H1 (cell line): ENCODE measurements at regions not wholly inside any gene's neighbourhood (a gene's known extent, or its start where the extent isn't known, plus 50 kb on each side); places are given as distances from the start of the nearest gene placed in this dataset.

Source experiments
- CTCF ChIA-PET: fragments of 300-600 bp; sonication (Branson Sonifier 250); formaldehyde crosslinking; loops from one replicate; lab custom pipeline; 2021; ENCODE audit not compliant: partially characterized antibody; lab: Charles Lee
- POLR2A ChIA-PET: fragments of 300-600 bp; sonication (Branson Sonifier 250); formaldehyde crosslinking; loops from one replicate; lab custom pipeline; 2021; ENCODE audit warnings: inconsistent platforms; ENCODE audit not compliant: partially characterized antibody; lab: Charles Lee
- DNase-seq, 2 experiments: peaks; one replicate each; pipeline versions ENCODE4 v3.0.0 to v3.0.0-alpha.2; 2010 to 2022; ENCODE audit warnings: low spot score in 2 of 2, low read depth in 1 of 2, mixed read lengths in 1 of 2
- FAIRE-seq: peaks from 2 replicates; lab custom pipeline; 2011; peaks lifted over from hg19 to GRCh38; lab: Jason Lieb, UNC
- H2AFZ ChIP-seq: 2 replicates; pipeline ENCODE4 v1.8.1; 2012; ENCODE audit warnings: low read length, inconsistent platforms
- H2AK5ac ChIP-seq: 2 replicates; pipeline ENCODE4 v1.6.1; 2013; ENCODE audit warnings: low read depth, low read length
- H2BK120ac ChIP-seq: replicated peaks from 2 replicates; pipeline ENCODE3; 2013; ENCODE audit warnings: low read depth, low read length, inconsistent platforms
- H2BK12ac ChIP-seq: 2 replicates; pipeline ENCODE4 v1.6.1; 2013; ENCODE audit warnings: low read depth, low read length
- H2BK15ac ChIP-seq: 2 replicates; pipeline ENCODE4 v1.6.1; 2013; ENCODE audit warnings: low read length
- H2BK20ac ChIP-seq: 2 replicates; pipeline ENCODE4 v1.6.1; 2013; ENCODE audit warnings: low read length
- H2BK5ac ChIP-seq: 2 replicates; pipeline ENCODE4 v1.6.1; 2013; ENCODE audit warnings: low read depth, low read length
- H3K14ac ChIP-seq: 2 replicates; pipeline ENCODE4 v1.6.1; 2013; ENCODE audit warnings: inconsistent platforms; ENCODE audit not compliant: insufficient read length
- H3K18ac ChIP-seq: 2 replicates; pipeline ENCODE4 v1.6.1; 2013; ENCODE audit warnings: low read length; ENCODE audit errors: extremely low read depth
- H3K23ac ChIP-seq: 2 replicates; pipeline ENCODE4 v1.6.1; 2013; ENCODE audit warnings: inconsistent platforms; ENCODE audit not compliant: insufficient read length
- H3K23me2 ChIP-seq: 2 replicates; pipeline ENCODE4 v1.6.1; 2013; ENCODE audit warnings: low read depth, low read length
- H3K27ac ChIP-seq: 2 replicates; pipeline ENCODE4 v1.6.1; 2011; ENCODE audit warnings: low read depth, low read length, inconsistent platforms
- H3K27me3 ChIP-seq, 4 experiments: replicated peaks in 1 of 4; 1 replicate in 1 of 4; 2 replicates in 3 of 4; pipeline versions ENCODE4 v1.6.1 to v1.8.1; 2011 to 2013; ENCODE audit warnings: low read length in 3 of 4, mild to moderate bottlenecking in 3 of 4, inconsistent platforms in 2 of 4, mixed read lengths in 2 of 4, moderate library complexity in 1 of 4; ENCODE audit not compliant: control insufficient read depth in 3 of 4, insufficient read depth in 3 of 4; ENCODE audit errors: extremely low read depth in 1 of 4
- H3K36me3 ChIP-seq, 4 experiments: 2 replicates each; pipeline versions ENCODE4 v1.6.1 to v1.8.1; 2011 to 2013; ENCODE audit warnings: mild to moderate bottlenecking in 4 of 4, low read length in 3 of 4, moderate library complexity in 2 of 4, control low read depth in 1 of 4, inconsistent platforms in 1 of 4; ENCODE audit not compliant: insufficient read depth in 4 of 4, control insufficient read depth in 2 of 4
- H3K4ac ChIP-seq: replicated peaks from 2 replicates; pipeline ENCODE3; 2013; ENCODE audit warnings: low read length, low read depth, mixed read lengths, inconsistent platforms; ENCODE audit not compliant: insufficient read length
- H3K4me1 ChIP-seq, 4 experiments: replicated peaks in 1 of 4; 1 replicate in 1 of 4; 2 replicates in 3 of 4; pipeline versions ENCODE4 v1.6.1 to v1.8.1; 2011 to 2013; ENCODE audit warnings: low read length in 3 of 4, inconsistent platforms in 2 of 4, mixed read lengths in 1 of 4; ENCODE audit not compliant: insufficient read depth in 4 of 4, control insufficient read depth in 3 of 4
- H3K4me2 ChIP-seq, 2 experiments: 2 replicates each; pipeline versions ENCODE4 v1.6.1 to v1.8.1; 2011 to 2013; ENCODE audit warnings: low read depth in 2 of 2, low read length in 2 of 2, control low read depth in 1 of 2, inconsistent platforms in 1 of 2, mild to moderate bottlenecking in 1 of 2; ENCODE audit not compliant: insufficient read depth in 1 of 2
- H3K4me3 ChIP-seq, 4 experiments: fragments of 200-600, 300-600 bp in 1 of 4; sonication (generic), shearing (Covaris generic), sonication (Bioruptor Twin) in 1 of 4; 2 replicates each; pipeline versions ENCODE4 v1.5.1 to v1.8.1; 2011 to 2016; ENCODE audit warnings: low read length in 4 of 4, low read depth in 3 of 4, control low read depth in 2 of 4, inconsistent platforms in 2 of 4, mild to moderate bottlenecking in 2 of 4, mixed read lengths in 1 of 4, moderate library complexity in 1 of 4; ENCODE audit not compliant: insufficient read depth in 2 of 4; ENCODE audit errors: extremely low read depth in 1 of 4
- H3K56ac ChIP-seq: replicated peaks from 2 replicates; pipeline ENCODE3; 2013; ENCODE audit warnings: low read depth, mild to moderate bottlenecking, mixed read lengths, low read length, inconsistent platforms; ENCODE audit not compliant: insufficient read length
- H3K79me1 ChIP-seq: 2 replicates; pipeline ENCODE4 v1.6.1; 2013; ENCODE audit warnings: low read depth, low read length, control low read depth
- H3K79me2 ChIP-seq, 2 experiments: 2 replicates each; pipeline versions ENCODE4 v1.6.1 to v1.8.1; 2012 to 2013; ENCODE audit warnings: low read length in 2 of 2, mild to moderate bottlenecking in 2 of 2, inconsistent platforms in 1 of 2; ENCODE audit not compliant: insufficient read depth in 2 of 2, control insufficient read depth in 1 of 2
- H3K9ac ChIP-seq, 4 experiments: replicated peaks in 1 of 4; 1 replicate in 1 of 4; 2 replicates in 3 of 4; pipeline versions ENCODE4 v1.6.1 to v1.8.1; 2011 to 2013; ENCODE audit warnings: low read depth in 3 of 4, low read length in 3 of 4, control low read depth in 2 of 4, mild to moderate bottlenecking in 2 of 4, moderate library complexity in 2 of 4, inconsistent platforms in 1 of 4; ENCODE audit errors: extremely low read depth in 1 of 4
- H3K9me3 ChIP-seq, 2 experiments: 2 replicates each; pipeline versions ENCODE4 v1.6.1 to v1.8.1; 2012 to 2013; ENCODE audit warnings: mild to moderate bottlenecking in 2 of 2, moderate library complexity in 2 of 2, control low read depth in 1 of 2, inconsistent platforms in 1 of 2, low read depth in 1 of 2, low read length in 1 of 2, mixed read lengths in 1 of 2; ENCODE audit not compliant: insufficient read depth in 2 of 2
- H4K20me1 ChIP-seq, 2 experiments: replicated peaks in 1 of 2; 2 replicates each; pipeline versions ENCODE3 to v1.8.1; 2011 to 2013; ENCODE audit warnings: inconsistent platforms in 2 of 2, low read length in 2 of 2, mild to moderate bottlenecking in 1 of 2; ENCODE audit not compliant: insufficient read depth in 2 of 2, control insufficient read depth in 1 of 2
- H4K5ac ChIP-seq: 2 replicates; pipeline ENCODE4 v1.6.1; 2013; ENCODE audit warnings: low read length, low read depth, mixed read lengths, inconsistent platforms; ENCODE audit not compliant: insufficient read length
- H4K8ac ChIP-seq: 2 replicates; pipeline ENCODE4 v1.8.0; 2013; ENCODE audit warnings: mild to moderate bottlenecking, moderate library complexity, low read length, inconsistent platforms; ENCODE audit not compliant: insufficient read depth; ENCODE audit errors: extremely low read depth
- H4K91ac ChIP-seq: replicated peaks from 2 replicates; pipeline ENCODE3; 2013; ENCODE audit warnings: low read length, mixed read lengths, inconsistent platforms; ENCODE audit not compliant: insufficient read length
- CHD2 ChIP-seq: IDR thresholded peaks from 2 replicates; pipeline ENCODE4 v1.6.1; 2012; ENCODE audit warnings: low read length, improper control_type of control experiment
- NANOG ChIP-seq: IDR thresholded peaks from 2 replicates; pipeline ENCODE4 v1.6.1; 2011; ENCODE audit warnings: low read length, low read depth, mild to moderate bottlenecking, inconsistent platforms; ENCODE audit not compliant: insufficient read depth, poor library complexity, severe bottlenecking
- ZNF274 ChIP-seq: IDR thresholded peaks from 2 replicates; pipeline ENCODE4 v1.7.0; 2012; ENCODE audit warnings: low read length, borderline replicate concordance; ENCODE audit errors: extremely low read depth
- WGBS, 2 experiments: shearing (Covaris generic) in 1 of 2; methylation state at CpG; one replicate each; pipeline versions ENCODE4 v1.1.6 to v1.1.7; 2013 to 2015; ENCODE audit warnings: low lambda C conversion rate in 2 of 2, mixed read lengths in 2 of 2, inconsistent platforms in 1 of 2, low coverage in 1 of 2, missing lambda C conversion rate in 1 of 2; ENCODE audit not compliant: insufficient replicate concordance in 2 of 2, insufficient coverage in 1 of 2, insufficient read length in 1 of 2; ENCODE audit errors: extremely low coverage in 1 of 2, missing lambda C conversion rate in 1 of 2; 5-methylcytosine and 5-hydroxymethylcytosine counted together

GRCh38 chr18:78807668-78808067 lies 171.9 kb upstream of the SALL3 start:
- H3K9me3 ChIP-seq, result peaks cover 3 to 5% of the 10 kb centered on the region in 2 experiments; a peak in 2 of 4 replicates
- H2AFZ ChIP-seq, result no peak overlapping the region
- peaks cover 6% of the 10 kb centered on the region; the same call in 1 of the 2 replicates for H3K23me2 ChIP-seq
- no peak overlapping the region for H2BK12ac ChIP-seq
- H2BK15ac ChIP-seq, result no peak overlapping the region
- no peak for TF ChIP-seq CHD2
- TF ChIP-seq ZNF274, result no peak
- TF ChIP-seq NANOG, result no peak
- 91% methylated on average over 5 of the region's 5 CpGs; no CpG with 5 or more reads in 1 of the 2 experiments for WGBS, 2 experiments
- no peak overlapping the region for H3K27ac ChIP-seq
- no peak overlapping the region for H2BK5ac ChIP-seq
- H3K56ac ChIP-seq, result no peak overlapping the region
- H4K20me1 ChIP-seq, result peaks cover 0 to 6% of the 10 kb centered on the region in 2 experiments
- H3K36me3 ChIP-seq, result no peaks in the 10 kb centered on the region
- no peaks in the 10 kb centered on the region for H3K79me1 ChIP-seq
- no peak overlapping the region for H4K91ac ChIP-seq
- H3K14ac ChIP-seq, result no peak overlapping the region
- no peak overlapping the region for H3K4me2 ChIP-seq
- H3K4me3 ChIP-seq, result no peak overlapping the region
- H3K23ac ChIP-seq, result no peak overlapping the region
- H4K8ac ChIP-seq, result no peak overlapping the region
- ChIA-PET POLR2A (no interaction called here), CTCF (no interaction called here)
- H3K9ac ChIP-seq, result no peak overlapping the region
- H2AK5ac ChIP-seq, result no peak overlapping the region
- H4K5ac ChIP-seq, result no peak overlapping the region
- no peak overlapping the region for H2BK120ac ChIP-seq
- DNase-seq (no peak), FAIRE-seq (no peak)
- no peaks in the 10 kb centered on the region for H3K27me3 ChIP-seq
- no peak overlapping the region; the same call in 1 of the 2 replicates for H2BK20ac ChIP-seq
- H3K4me1 ChIP-seq, result no peaks in the 10 kb centered on the region
- no peak overlapping the region for H3K18ac ChIP-seq
- H3K4ac ChIP-seq, result no peak overlapping the region
- no peaks in the 10 kb centered on the region for H3K79me2 ChIP-seq
